ENCODE measurements at regions not wholly inside any gene's neighbourhood (a gene's known extent, or its start where the extent isn't known, plus 50 kb on each side); places are given as distances from the start of the nearest gene placed in this dataset.

GRCh38 chr2:220674033-220674432 is 898.1 kb downstream of the EPHA4 start:
- DNase-seq: no peak

- DNase-seq: no peak
These were observed 895.4 kb downstream of the EPHA4 start for GRCh38 chr2:220676695-220677094.

- DNase-seq: no peak
These were observed 893.2 kb downstream of the EPHA4 start for GRCh38 chr2:220678943-220679342.

GRCh38 chr2:220682616-220683015 is 889.5 kb downstream of the EPHA4 start:
- no peak for DNase-seq

- no peak for DNase-seq
These were observed 888.0 kb downstream of the EPHA4 start for GRCh38 chr2:220684099-220684498.

- DNase-seq: peak; percentile 41
These were observed 884.8 kb downstream of the EPHA4 start for GRCh38 chr2:220687231-220687843.

DNA sequence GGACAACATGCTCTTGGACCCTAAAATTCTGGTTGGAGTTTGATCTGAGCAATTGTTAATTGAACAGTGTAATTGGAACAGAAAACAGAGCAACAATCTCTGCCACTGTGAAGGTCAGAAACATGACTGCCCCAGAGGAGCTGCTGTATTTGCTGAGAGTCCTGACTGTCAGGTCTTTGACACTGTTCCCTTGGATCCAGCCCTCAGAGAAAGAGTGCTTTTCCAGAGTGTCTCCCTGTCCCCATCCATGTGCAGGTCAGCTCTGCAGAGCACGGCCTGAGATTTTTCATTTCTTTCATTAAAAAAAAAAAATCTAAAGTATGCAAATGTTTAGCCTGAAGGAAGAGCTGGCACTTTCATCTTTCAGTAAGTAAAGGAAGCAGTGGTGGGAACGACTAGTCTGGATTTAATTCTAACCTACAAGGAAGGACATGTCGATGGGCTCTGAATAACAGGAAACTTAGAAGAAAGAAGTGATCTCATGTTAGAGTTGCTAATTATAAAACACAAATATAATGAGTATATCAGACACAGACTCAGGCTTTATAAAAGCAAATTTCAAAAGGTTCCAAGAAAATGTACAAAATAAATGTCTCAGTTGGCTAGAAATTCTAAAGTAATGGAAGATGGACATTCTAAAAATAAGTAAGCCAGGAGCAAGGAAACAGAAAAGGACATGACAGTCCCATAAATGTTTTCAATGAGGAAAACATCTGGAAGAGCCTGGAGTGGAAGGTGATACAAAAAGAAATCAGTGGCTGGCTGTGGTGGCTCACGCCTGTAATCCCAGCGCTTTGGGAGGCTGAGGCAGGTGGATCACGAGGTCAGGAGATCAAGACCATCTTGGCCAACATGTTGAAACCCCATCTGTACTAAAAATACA is 876.5 kb downstream of the EPHA4 start:
- DNase-seq: no peak

- DNase-seq: no peak
These were observed 875.8 kb downstream of the EPHA4 start for GRCh38 chr2:220696280-220696669.

- DNase-seq: no peak
These were observed 875.1 kb downstream of the EPHA4 start for GRCh38 chr2:220697011-220697410.

- DNase-seq: no peak
These were observed 871.0 kb downstream of the EPHA4 start for GRCh38 chr2:220701115-220701514.

DNA sequence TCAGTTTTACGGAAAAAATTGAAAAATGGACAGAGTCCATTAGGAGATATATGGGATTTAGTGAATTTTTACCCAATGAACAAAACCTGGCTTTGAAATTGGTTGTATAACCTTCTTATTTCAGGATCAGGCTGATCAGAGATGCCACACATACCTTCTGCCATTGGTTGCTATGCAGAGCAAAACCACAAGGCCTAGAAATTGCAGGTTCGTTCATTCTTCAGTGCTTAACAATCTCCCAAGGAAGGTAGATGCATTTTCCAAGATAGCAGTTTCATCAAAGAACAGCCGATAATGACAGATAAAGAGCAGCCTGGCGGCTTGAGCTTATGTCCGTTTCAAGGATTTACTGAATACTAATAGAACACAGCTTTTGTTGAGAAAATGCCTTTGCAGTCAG is 868.8 kb downstream of the EPHA4 start:
- DNase-seq: no peak

DNA sequence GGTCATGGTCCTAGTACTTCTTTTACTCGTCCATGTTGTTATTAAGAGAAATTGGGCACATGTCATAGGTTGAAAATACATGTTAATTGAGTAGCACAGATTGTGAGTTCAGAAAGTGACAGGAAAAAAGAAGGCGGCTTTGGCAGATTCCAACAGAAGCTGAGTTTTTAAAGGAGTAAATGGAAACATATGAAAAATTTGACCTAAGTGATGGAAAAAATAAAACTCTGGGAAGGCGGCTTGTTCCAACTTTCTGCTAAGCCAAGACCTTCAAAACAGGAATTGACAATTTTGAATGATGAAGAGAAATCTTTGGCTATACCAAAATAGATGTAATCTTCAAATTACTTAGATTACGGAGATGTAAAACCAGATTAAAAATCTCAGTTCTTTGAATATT is 868.0 kb downstream of the EPHA4 start:
- no peak for DNase-seq

- DNase-seq: no peak
These were observed 867.3 kb downstream of the EPHA4 start for GRCh38 chr2:220704810-220705209.

DNA sequence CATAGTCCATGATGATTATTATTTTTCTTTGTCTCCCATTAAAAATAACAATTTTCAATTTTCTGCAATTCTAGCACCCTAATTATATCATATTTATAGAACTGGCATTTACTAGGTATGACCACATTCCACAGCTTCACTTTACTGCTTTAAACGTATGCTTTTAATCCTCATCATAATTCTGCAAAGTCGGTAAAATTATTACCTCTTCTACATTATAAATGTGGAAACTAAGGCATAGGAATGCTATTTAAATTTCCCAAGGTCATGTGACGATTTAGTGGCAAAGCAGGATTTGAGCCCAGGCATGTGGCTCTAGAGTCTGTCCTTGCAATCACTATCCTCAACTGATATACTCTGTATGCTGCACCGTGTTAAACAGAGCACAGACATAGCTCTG is 866.4 kb downstream of the EPHA4 start:
- no peak for DNase-seq

- DNase-seq: no peak
These were observed 864.8 kb downstream of the EPHA4 start for GRCh38 chr2:220707261-220707660.

DNA sequence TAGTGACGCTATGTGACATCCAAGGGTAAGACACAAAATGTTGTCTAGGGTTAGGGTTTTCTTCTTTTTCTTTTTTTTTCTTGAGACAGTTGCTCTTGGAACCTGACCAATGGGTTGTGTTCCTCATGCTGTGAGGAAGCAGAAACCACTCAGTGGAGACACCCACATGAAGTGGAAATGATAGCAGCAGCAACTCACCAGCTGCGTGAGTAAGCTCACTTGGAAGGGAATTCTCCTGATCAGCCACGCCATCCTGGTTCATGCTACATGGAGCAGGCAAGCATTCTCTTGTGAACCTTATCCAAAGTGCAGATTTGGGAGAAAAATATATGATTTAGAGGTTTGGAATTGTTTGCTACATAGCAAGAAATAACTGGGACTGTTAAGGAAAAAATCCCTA is 863.7 kb downstream of the EPHA4 start:
- no peak for DNase-seq

- DNase-seq: no peak
These were observed 854.8 kb downstream of the EPHA4 start for GRCh38 chr2:220717283-220717682.

- no peak for DNase-seq
These were observed 835.3 kb downstream of the EPHA4 start for GRCh38 chr2:220736778-220737177.

DNA sequence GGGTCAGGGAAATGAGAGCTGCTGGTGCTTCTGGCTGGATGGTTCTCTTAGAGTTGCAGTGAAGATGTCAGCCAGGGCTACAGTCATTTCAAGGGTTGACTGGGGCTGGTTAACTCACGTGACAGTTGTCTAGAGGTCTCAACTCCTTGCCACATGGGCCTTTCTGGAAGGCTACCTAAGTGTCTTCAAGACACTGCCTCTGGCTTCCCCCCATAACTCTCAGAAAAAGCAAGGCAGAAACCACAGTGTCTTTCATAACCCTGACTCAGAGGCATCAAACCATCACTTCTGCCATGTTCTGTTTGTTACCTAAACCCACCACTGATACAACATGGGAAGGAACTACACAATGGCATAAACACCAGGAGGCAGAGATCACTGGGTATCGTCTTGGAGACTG is 828.9 kb downstream of the EPHA4 start:
- no peak for DNase-seq

DNA sequence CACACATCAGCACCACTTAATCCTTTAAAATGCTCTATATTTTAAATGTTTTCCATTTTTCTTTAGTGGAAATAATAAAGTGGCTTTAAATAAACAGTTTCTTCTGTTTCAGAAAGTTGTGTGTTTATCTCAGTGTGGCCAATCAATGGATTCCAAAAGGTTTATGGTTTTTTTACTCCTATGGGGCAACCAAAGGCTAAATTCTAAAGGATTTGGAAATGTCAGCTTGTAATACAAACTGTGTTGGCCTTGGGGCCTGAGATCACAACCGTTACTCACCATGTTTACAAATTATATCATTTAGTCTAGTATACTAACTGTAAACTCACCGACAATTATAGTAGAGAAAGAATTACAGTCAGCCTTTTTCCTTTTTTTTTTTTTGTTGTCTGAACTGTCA is 827.2 kb downstream of the EPHA4 start:
- no peak for DNase-seq

- DNase-seq: no peak
These were observed 826.4 kb downstream of the EPHA4 start for GRCh38 chr2:220745682-220746081.

GRCh38 chr2:220747736-220748135 is 824.4 kb downstream of the EPHA4 start:
- no peak for DNase-seq

DNA sequence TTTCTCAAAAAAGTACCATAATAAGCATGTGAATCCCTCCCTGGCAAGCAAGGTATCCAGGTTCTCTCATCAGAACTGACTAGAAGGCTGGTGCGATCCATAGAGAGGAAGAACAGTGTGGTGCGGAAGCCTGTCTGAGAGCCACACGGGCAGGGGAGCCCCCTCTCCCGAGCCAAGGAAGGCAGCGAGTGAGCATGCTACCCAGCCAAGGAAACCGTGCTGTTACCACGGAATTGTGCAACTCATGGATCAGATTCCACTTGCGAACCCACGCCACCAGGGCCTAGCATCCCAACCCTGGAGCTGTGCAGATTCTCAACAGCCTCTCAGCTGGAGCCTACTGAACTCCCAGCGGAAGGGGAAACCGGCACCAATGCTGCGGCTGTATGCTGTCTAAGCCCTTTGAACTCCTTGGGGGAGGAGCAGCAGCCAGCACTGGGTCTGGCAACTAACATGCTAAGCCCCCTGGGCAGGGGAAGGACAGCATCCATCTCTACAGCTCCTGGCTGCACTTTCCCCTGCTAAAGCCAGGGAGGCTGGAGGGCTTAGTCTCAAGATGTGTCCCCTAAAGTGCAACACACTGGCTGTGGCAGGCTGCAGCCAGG is 823.1 kb downstream of the EPHA4 start:
- DNase-seq: no peak

- DNase-seq: no peak
These were observed 818.6 kb downstream of the EPHA4 start for GRCh38 chr2:220753486-220753885.

Data from inflammatory macrophage treated with lipopolysaccharide for 4 hours (primary cell).